PC-3 (cell line): ENCODE measurements at regions not wholly inside any gene's neighbourhood (a gene's known extent, or its start where the extent isn't known, plus 50 kb on each side); places are given as distances from the start of the nearest gene placed in this dataset.
"Not testable (repeated sequence)": the region's sequence is repeated elsewhere in the genome, so short reads cannot be mapped to it uniquely, and the experiment has no call there.

Experiments used
- ATAC-seq: fragments of 200-7000 bp; cut with Tn5 transposase; 2 replicates; pipeline ENCODE4 v1.9.1; 2020; ENCODE audit warnings: mild to moderate bottlenecking, moderate library complexity
- BruUV-seq: library from RNA; stranded (reverse); fragments of 400-500 nt; replicated peaks from 2 replicates; lab custom pipeline; 2021; lab: Mats Ljungman, UMichigan
- CTCF ChIA-PET: fragments of 300-600 bp; sonication (Branson Sonifier 250); formaldehyde crosslinking; loops from one replicate; lab custom pipeline; 2022; ENCODE audit warnings: antibody characterized with exemption; lab: Charles Lee
- POLR2A ChIA-PET: fragments of 300-600 bp; sonication (Branson Sonifier 250); formaldehyde crosslinking; loops from one replicate; lab custom pipeline; 2022; ENCODE audit warnings: antibody characterized with exemption; ENCODE audit not compliant: unreplicated experiment; lab: Charles Lee
- DNase-seq: peaks from one replicate; pipeline ENCODE4 v3.0.0-alpha.2; 2015
- H2AFZ ChIP-seq: fragments of 300-600 bp; sonication (generic); 2 replicates; pipeline ENCODE4 v1.6.0; 2016; ENCODE audit warnings: antibody characterized with exemption, low read length
- H3F3A ChIP-seq: fragments of 300-600 bp; sonication (generic); one replicate; pipeline ENCODE4 v1.6.0; 2017; ENCODE audit warnings: antibody characterized with exemption, low read length, control low read depth, mild to moderate bottlenecking; ENCODE audit not compliant: unreplicated experiment
- H3K27ac ChIP-seq: fragments of 300-600 bp; sonication (generic); 2 replicates; pipeline ENCODE4 v1.5.1; 2016; ENCODE audit warnings: mild to moderate bottlenecking, low read length
- H3K27me3 ChIP-seq: fragments of 300-600 bp; sonication (generic); 2 replicates; pipeline ENCODE4 v1.6.1; 2016; ENCODE audit warnings: low read length, mixed read lengths
- H3K36me3 ChIP-seq: fragments of 300-600 bp; sonication (generic); 2 replicates; pipeline ENCODE4 v1.6.1; 2016; ENCODE audit warnings: low read depth, mixed run types, low read length, mixed read lengths
- H3K4me1 ChIP-seq: fragments of 300-600 bp; sonication (generic); 2 replicates; pipeline ENCODE4 v1.5.1; 2016; ENCODE audit warnings: low read length; ENCODE audit not compliant: insufficient read depth
- H3K4me2 ChIP-seq: fragments of 300-600 bp; sonication (generic); 2 replicates; pipeline ENCODE4 v1.6.0; 2016; ENCODE audit warnings: low read length
- H3K4me3 ChIP-seq: fragments of 300-600 bp; sonication (generic); 2 replicates; pipeline ENCODE4 v1.5.1; 2016; ENCODE audit warnings: mild to moderate bottlenecking, low read length, mixed read lengths
- H3K79me2 ChIP-seq: fragments of 300-600 bp; sonication (generic); 2 replicates; pipeline ENCODE4 v1.6.1; 2017; ENCODE audit warnings: low read length, mixed read lengths
- H3K9ac ChIP-seq: fragments of 300-600 bp; sonication (generic); 2 replicates; pipeline ENCODE4 v1.6.0; 2016; ENCODE audit warnings: mild to moderate bottlenecking, low read length
- H3K9me2 ChIP-seq: fragments of 300-600 bp; sonication (generic); replicated peaks from 2 replicates; pipeline ENCODE4 v1.6.1; 2016; ENCODE audit warnings: mixed run types, low read length, mixed read lengths
- H3K9me3 ChIP-seq: fragments of 300-600 bp; sonication (generic); 2 replicates; pipeline ENCODE4 v1.6.1; 2016; ENCODE audit warnings: low read length, mixed read lengths
- H4K20me1 ChIP-seq: fragments of 300-600 bp; sonication (generic); 2 replicates; pipeline ENCODE4 v1.6.1; 2016; ENCODE audit warnings: low read length, mixed read lengths
- intact Hi-C: fragments of 100-400 bp; cut with micrococcal nuclease; formaldehyde crosslinking; loops from 2 replicates; pipeline ENCODE4 v1.9.0; 2023

DNA sequence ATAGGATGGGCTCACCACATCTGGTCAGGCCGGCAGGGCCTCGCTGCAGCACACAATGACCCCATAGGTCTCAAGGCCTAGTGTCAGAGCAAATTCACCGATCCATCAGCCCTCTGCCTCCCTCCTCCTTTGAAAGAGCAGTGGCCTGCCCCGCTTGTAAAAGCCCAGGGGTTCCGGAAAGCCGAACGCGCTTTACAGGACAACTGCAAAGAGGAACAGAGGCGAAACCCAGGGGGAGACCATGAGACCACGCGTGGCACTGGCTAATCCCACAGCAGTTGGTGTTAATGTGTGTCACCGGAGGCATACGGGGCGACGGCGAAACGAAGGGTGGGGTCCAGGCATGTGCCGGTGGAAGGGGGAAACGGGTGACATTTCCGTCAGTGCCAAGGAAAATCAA is 699.9 kb upstream of the TPTE start:
- H3K27ac ChIP-seq, H4K20me1 ChIP-seq, ATAC-seq, H3K9me2 ChIP-seq, H3K36me3 ChIP-seq, DNase-seq, H3K9me3 ChIP-seq, H3K27me3 ChIP-seq, CTCF ChIA-PET, H3K9ac ChIP-seq, H3K4me3 ChIP-seq, intact Hi-C loops, H2AFZ ChIP-seq, H3F3A ChIP-seq, POLR2A ChIA-PET, H3K4me2 ChIP-seq, H3K4me1 ChIP-seq, BruUV-seq, H3K79me2 ChIP-seq: not testable (repeated sequence)

DNA sequence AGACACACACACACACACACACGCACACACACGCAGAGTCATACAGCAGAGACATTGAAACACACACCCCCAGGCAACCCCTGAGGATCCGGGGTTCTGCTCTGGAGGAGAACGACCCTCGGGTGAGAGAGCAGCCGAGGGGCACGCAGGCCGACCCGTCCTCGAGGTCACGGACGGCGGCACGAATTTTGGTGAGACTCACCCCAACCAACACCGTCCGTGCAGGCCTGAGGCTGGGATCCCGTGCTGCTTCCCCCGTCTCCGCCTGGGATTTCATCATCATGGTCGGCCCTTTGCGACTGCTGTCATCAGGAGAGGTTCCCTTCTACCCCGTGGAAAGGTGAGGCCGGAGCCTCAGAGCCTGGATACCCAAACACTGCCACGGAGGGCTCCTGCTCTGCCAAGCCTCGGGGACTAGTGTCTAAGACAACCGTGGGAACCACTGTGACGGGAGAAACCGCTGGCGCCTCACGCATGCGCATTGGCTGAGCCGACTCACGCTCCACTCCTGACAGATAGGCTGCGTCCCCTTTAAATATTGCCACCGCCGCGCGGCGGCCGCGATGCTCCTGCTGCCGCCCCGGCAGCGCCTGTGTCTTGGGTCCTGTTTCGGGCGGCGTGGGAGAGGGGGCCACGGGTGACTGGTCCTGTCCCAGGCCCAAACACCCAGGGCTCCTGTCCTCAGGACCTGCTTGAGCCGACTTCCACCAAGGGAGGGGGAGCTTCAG is 699.1 kb upstream of the TPTE start:
- H3K4me3 ChIP-seq, H3K9me3 ChIP-seq, ATAC-seq, H4K20me1 ChIP-seq, H2AFZ ChIP-seq, BruUV-seq, H3K9me2 ChIP-seq, CTCF ChIA-PET, H3K9ac ChIP-seq, H3K4me2 ChIP-seq, H3K27me3 ChIP-seq, H3K36me3 ChIP-seq, H3K27ac ChIP-seq, H3K79me2 ChIP-seq, POLR2A ChIA-PET, DNase-seq, H3K4me1 ChIP-seq, H3F3A ChIP-seq, intact Hi-C loops: not testable (repeated sequence)

DNA sequence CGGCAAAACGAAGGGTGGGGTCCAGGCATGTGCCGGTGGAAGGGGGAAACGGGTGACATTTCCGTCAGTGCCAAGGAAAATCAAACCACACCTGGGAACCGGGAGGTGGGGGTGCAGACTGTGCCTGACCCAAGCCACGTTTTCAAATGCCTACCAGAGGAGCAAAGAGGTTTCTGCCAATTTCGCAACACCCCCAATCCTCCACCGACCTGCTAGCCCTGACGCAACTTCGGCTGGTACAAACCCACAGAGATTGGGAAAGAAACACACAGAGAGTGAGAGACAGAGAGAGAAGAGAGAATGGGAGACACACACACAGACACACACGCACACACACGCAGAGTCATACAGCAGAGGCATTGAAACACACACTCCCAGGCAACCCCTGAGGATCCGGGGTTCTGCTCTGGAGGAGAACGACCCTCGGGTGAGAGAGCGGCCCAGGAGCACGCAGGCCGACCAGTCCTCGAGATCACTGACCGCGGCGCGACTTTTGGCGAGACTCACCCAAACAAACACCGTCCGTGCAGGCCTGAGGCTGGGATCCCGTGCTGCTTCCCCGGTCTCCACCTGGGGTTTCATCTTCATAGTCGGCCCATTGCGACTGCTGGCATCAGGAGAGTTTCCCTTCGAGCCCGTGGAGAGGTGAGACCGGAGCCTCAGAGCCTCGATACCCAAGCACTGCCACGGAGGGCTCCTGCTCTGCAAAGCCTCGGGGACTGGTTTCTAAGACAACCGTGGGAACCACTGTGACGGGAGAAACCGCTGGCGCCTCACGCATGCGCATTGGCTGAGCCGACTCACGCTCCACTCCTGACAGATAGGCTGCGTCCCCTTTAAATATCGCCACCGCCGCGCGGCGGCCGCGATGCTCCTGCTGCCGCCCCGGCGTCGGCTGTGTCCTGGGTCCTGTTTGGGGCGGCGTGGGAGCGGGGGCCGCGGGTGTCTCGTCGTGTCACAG is 697.9 kb upstream of the TPTE start:
- H3K27ac ChIP-seq, H4K20me1 ChIP-seq, H3K4me3 ChIP-seq, H3K79me2 ChIP-seq, CTCF ChIA-PET, H3K36me3 ChIP-seq, H3K27me3 ChIP-seq, H3K4me1 ChIP-seq, H2AFZ ChIP-seq, POLR2A ChIA-PET, H3K9ac ChIP-seq, intact Hi-C loops, H3K4me2 ChIP-seq, H3K9me2 ChIP-seq, H3F3A ChIP-seq, ATAC-seq, H3K9me3 ChIP-seq, BruUV-seq, DNase-seq: not testable (repeated sequence)

DNA sequence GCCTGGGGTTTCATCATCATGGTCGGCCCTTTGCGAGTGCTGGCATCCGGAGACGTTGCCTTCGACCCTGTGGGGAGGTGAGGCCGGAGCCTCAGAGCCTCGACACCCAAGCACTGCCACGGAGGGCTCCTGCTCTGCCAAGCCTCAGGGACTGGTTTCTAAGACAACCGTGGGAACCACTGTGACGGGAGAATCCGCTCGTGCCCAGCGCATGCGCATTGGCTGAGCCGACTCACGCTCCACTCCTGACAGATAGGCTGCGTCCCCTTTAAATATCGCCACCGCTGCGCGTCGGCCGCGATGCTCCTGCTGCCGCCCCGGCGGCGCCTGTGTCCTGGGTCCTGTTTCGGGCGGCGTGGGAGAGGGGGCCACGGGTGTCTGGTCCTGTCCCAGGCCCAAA is 690.6 kb upstream of the TPTE start:
- H3K79me2 ChIP-seq, H4K20me1 ChIP-seq, BruUV-seq, H3K27ac ChIP-seq, POLR2A ChIA-PET, H3K9me3 ChIP-seq, DNase-seq, H3K4me1 ChIP-seq, ATAC-seq, H3K4me3 ChIP-seq, H2AFZ ChIP-seq, intact Hi-C loops, H3K9me2 ChIP-seq, H3K4me2 ChIP-seq, H3K9ac ChIP-seq, H3F3A ChIP-seq, H3K27me3 ChIP-seq, H3K36me3 ChIP-seq, CTCF ChIA-PET: not testable (repeated sequence)

DNA sequence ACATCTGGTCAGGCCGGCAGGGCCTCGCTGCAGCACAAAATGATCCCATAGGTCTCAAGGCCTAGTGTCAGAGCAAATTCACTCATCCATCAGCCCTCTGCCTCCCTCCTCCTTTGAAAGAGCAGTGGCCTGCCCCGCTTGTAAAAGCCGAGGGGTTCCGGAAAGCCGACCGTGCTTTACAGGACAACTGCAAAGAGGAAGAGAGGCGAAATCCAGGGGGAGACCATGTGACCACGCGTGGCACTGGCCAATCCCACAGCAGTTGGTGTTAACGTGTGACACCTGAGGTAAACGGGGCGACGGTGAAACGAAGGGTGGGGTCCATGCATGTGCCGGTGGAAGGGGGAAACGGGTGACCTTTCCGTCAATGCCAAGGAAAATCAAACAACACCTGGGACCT is 688.6 kb upstream of the TPTE start:
- H3K79me2 ChIP-seq, H2AFZ ChIP-seq, H3K27ac ChIP-seq, H3K9me2 ChIP-seq, H3K4me1 ChIP-seq, ATAC-seq, H3K4me3 ChIP-seq, H3F3A ChIP-seq, H4K20me1 ChIP-seq, H3K36me3 ChIP-seq, H3K9me3 ChIP-seq, H3K27me3 ChIP-seq, POLR2A ChIA-PET, CTCF ChIA-PET, DNase-seq, H3K4me2 ChIP-seq, intact Hi-C loops, BruUV-seq, H3K9ac ChIP-seq: not testable (repeated sequence)

DNA sequence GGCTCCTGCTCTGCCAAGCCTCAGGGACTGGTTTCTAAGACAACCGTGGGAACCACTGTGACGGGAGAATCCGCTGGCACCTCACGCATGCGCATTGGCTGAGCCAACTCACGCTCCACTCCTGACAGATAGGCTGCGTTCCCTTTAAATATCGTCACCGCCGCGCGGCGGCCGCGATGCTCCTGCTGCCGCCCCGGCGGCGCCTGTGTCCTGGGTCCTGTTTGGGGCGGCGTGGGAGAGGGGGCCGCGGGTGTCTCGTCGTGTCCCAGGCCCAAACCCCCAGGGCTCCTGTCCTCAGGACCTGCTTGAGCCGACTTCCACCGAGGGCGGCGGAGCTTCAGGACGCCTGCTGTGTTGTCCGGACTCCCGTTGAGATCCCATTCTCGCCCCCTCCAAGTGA is 684.8 kb upstream of the TPTE start:
- H3K27ac ChIP-seq, H3K9ac ChIP-seq, H3K36me3 ChIP-seq, H3K4me1 ChIP-seq, ATAC-seq, H3K4me3 ChIP-seq, intact Hi-C loops, POLR2A ChIA-PET, H3K9me2 ChIP-seq, H3K79me2 ChIP-seq, H3K27me3 ChIP-seq, H4K20me1 ChIP-seq, BruUV-seq, CTCF ChIA-PET, H3K4me2 ChIP-seq, DNase-seq, H2AFZ ChIP-seq, H3F3A ChIP-seq: not testable (repeated sequence)
- peaks cover 28% of the 10 kb centered on the region for H3K9me3 ChIP-seq
